ENCODE measurements at regions not wholly inside any gene's neighbourhood (a gene's known extent, or its start where the extent isn't known, plus 50 kb on each side); places are given as distances from the start of the nearest gene placed in this dataset.
A peak's percentile ranks its signal among the peaks of the same experiment; 100 is the strongest.

DNA sequence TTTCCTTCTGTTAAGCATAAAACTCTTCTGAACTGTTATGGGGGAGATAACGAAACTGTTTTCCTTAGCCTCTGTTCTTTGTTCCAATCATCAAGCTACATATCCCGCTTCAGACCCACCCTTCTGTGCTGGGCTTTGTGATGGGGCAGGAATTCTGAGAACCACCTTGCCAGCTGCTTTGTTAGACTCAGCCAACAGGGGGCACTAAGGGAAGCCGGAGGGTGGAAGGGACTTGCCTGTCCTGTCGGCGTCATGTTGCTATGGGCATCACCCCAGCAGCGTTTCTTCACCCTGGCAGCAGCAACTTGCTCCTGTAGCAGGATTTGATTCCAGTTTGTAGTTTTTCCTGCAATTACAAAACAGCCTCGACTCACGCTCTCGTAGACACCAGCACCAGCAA lies 169.1 kb downstream of the CAAP1 start:
- H3K27ac Mint-ChIP-seq, result no peak overlapping the region
- H3K36me3 Mint-ChIP-seq, result no peaks in the 10 kb centered on the region
- no peak for DNase-seq

DNA sequence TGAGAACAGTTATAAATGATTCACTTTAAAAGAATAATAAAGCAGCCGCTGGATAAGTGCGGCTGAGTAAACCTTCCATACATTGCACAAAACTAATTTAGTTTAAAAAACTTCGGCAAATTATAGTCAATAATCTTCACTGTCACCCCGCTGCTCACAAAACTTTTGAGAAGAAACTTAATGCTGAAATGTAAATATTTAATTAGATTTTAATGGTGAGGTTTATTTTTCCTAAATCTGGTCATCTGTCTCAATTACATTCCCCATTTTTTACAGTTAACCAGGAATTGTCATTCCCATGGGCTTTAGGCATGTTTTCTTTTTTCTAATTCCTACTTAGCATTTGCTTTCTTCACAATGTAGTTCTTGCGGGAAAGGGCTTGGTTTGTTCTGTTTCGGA lies 169.8 kb downstream of the CAAP1 start:
- no peaks in the 10 kb centered on the region for H3K36me3 Mint-ChIP-seq
- no peaks in the 10 kb centered on the region for H3K9me3 Mint-ChIP-seq
- peaks cover 0 to 16% (median 8%) of the 10 kb centered on the region in 3 donors for H3K27me3 Mint-ChIP-seq
- no peak overlapping the region for H3K4me3 Mint-ChIP-seq
- DNase-seq (no peak), ATAC-seq (ENCODE audit: low read depth in 2 of 2) (no peak)
- no peak overlapping the region for H3K27ac Mint-ChIP-seq
- no peaks in the 10 kb centered on the region for H3K4me1 Mint-ChIP-seq

More for the DNA sequence above, 169.1 kb downstream of the CAAP1 start:
- H3K4me3 Mint-ChIP-seq, result no peak overlapping the region
- no peak for ATAC-seq (ENCODE audit: low read depth in 2 of 2)
- H3K9me3 Mint-ChIP-seq, result no peaks in the 10 kb centered on the region
- peaks cover 0 to 16% (median 8%) of the 10 kb centered on the region in 3 donors for H3K27me3 Mint-ChIP-seq
- no peaks in the 10 kb centered on the region for H3K4me1 Mint-ChIP-seq

DNA sequence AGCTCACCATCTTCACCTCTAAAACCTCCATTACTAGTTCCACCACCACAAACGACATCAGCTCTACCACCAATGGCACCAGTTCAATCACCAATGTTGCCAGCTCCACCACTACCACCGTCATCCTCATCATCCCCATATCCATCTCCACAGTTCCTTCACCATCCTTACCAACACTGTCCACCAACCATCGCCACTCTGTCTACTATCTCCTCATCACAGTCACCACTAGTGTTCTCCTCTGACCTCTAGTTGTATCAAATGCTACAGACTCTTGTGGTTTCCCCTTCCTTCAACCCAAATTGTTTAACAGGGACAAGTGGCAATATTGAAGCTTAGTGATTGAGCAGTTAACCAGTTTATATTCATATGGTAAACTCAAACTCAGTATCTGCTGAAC lies 182.6 kb downstream of the CAAP1 start:
- Mint-ChIP-seq H3K4me1 (no peaks in the 10 kb centered on the region), H3K27me3 (no peaks in the 10 kb centered on the region), H3K4me3 (no peak overlapping the region), H3K27ac (peak overlapping the region in 1 of 6 donors; percentile 0), H3K9me3 (peaks cover 0 to 10% (median 5%) of the 10 kb centered on the region in 7 donors), H3K36me3 (peaks cover 0 to 6% of the 10 kb centered on the region in 2 donors)
- ATAC-seq (ENCODE audit: low read depth in 2 of 2) (no peak), DNase-seq (no peak)

DNA sequence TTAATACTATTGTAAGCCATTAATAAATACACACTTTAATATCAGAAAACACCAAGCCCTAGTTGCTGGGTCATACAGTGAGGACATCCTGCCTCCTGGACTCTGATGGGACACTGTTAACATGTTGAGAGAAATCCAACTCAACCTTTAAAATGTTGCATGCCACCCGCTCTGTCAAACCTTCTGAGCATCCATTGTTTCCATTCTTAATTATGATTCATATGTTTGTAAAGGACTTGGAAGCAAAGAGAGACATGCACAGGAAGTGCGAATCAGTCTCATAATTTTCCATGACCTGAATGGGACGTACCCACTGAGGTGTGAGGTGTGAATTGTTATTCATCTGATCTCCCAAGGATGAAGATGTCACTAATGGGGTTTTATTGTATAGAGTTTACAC lies 186.4 kb downstream of the CAAP1 start:
- Mint-ChIP-seq H3K4me1 (no peaks in the 10 kb centered on the region), H3K9me3 (peaks cover 0 to 13% (median 5%) of the 10 kb centered on the region in 7 donors), H3K27ac (no peak overlapping the region), H3K36me3 (peaks cover 0 to 6% of the 10 kb centered on the region in 2 donors), H3K27me3 (no peaks in the 10 kb centered on the region), H3K4me3 (no peak overlapping the region)
- ATAC-seq (ENCODE audit: low read depth in 2 of 2) (no peak), DNase-seq (no peak)

DNA sequence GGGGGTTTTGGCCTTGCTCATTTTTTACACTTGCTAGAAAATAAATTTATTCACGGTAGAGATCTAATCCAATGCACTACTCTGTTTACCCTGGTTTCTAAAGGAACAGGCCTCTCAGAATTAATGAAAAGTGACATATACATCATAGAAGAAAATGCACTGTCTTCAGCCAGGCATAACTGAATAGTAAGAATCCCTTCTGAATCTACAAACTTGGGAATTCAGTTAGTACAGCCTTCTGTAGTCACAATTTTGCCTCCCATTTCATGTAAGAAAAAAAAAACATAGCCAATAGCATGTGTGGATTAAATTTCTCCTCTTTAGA lies 197.3 kb downstream of the CAAP1 start:
- Mint-ChIP-seq H3K4me1 (no peaks in the 10 kb centered on the region), H3K27me3 (peaks cover 0 to 16% (median 2%) of the 10 kb centered on the region in 3 donors), H3K9me3 (peaks cover 8 to 44% (median 14%) of the 10 kb centered on the region in 7 donors), H3K27ac (no peak overlapping the region), H3K4me3 (no peak overlapping the region), H3K36me3 (no peaks in the 10 kb centered on the region)
- ATAC-seq (ENCODE audit: low read depth in 2 of 2) (no peak), DNase-seq (no peak)

DNA sequence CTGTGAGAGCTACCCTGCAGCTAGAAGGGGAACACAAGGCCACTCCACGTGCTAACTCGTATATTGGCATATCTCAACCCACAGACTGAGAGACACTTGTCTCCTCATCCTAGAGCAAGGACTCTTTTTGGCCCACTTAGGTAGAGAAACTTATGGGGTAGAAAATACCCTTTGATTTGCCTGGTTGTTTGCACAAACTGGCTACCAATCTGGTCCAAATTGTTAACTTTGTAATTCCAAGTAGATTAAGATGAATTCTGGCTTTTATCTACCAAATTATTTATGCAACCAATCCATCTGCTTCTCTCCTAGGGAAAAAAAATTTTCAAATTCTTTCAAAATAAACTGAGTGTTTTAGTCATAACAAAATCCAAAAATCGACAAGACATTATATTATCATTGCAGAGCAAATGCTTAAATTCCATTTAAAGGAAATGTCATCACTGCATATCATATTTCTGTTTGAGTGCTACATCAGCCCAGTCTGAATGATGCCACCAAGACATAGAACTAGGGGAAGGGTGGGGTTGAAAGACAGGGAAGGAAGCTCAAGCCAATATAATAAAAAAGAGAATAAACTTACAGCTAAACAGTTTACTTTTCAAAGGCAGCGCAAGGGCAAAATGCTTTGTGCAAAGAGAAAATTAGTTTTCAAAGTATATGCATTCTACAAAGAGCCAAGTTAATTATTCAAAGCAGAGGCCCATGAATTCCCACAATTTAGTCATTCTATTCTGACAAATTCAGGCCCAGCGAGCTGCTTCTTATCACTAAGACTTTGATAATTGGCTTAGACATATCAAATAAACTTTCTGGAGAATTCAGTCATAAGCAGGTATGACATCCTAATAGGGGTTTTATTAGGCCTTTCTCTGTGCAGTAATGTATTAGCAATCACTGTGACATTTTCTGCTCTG lies 198.0 kb downstream of the CAAP1 start:
- Mint-ChIP-seq H3K27me3 (peaks cover 0 to 16% (median 4%) of the 10 kb centered on the region in 3 donors), H3K4me3 (no peak overlapping the region), H3K9me3 (peaks cover 7 to 37% (median 14%) of the 10 kb centered on the region in 7 donors), H3K4me1 (no peaks in the 10 kb centered on the region), H3K27ac (no peak overlapping the region), H3K36me3 (no peaks in the 10 kb centered on the region)
- DNase-seq (no peak), ATAC-seq (ENCODE audit: low read depth in 2 of 2) (no peak)

DNA sequence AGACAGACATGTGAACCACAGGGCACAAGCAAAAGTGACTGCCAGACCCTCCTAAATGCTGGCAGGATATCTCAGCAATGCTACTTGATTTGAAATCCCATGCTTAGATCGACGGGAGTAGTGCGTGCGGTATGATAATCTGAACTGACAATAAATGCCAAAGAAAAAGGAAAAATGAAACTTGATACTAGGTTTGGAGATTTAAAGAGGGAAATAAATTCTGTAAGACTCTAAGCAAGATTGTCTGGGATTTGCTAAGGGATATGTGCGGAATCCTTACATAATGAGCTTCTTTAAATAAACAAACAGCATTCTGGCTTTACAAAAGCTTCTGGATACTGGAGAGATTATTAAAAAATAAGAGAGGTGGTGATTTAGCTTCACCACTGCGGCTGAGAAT lies 203.6 kb downstream of the CAAP1 start:
- peaks cover 4 to 29% (median 11%) of the 10 kb centered on the region in 3 donors for H3K27me3 Mint-ChIP-seq
- no peaks in the 10 kb centered on the region for H3K4me1 Mint-ChIP-seq
- H3K9me3 Mint-ChIP-seq, result peaks cover 0 to 4% (median 0%) of the 10 kb centered on the region in 7 donors
- DNase-seq (no peak), ATAC-seq (ENCODE audit: low read depth in 2 of 2) (no peak)
- H3K27ac Mint-ChIP-seq, result no peak overlapping the region
- no peaks in the 10 kb centered on the region for H3K36me3 Mint-ChIP-seq
- no peak overlapping the region for H3K4me3 Mint-ChIP-seq

DNA sequence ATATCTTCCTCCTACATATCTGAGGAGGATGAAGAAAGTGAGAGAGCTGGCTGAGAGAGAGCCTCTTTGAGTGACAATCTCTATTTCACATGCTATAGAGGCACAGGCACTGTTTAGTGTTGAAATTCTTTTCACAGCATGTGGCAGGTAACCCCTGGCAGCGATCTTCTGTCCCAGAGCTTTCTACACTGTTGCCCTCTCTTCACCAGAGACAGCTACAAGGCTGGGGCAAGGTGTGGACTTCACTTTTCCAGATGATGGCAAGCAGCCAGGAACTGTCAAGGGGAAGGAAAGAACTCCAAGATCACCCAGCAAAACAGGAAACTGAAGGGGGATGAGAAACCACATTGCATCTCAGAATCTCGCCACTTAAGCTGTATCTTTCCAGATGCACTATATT lies 205.2 kb downstream of the CAAP1 start:
- Mint-ChIP-seq H3K27me3 (peaks cover 4 to 29% (median 11%) of the 10 kb centered on the region in 3 donors), H3K27ac (no peak overlapping the region), H3K4me1 (no peaks in the 10 kb centered on the region), H3K9me3 (peaks cover 0 to 4% (median 0%) of the 10 kb centered on the region in 7 donors), H3K4me3 (no peak overlapping the region), H3K36me3 (no peaks in the 10 kb centered on the region)
- DNase-seq, result no peak
- ATAC-seq (ENCODE audit: low read depth in 2 of 2), result no peak

DNA sequence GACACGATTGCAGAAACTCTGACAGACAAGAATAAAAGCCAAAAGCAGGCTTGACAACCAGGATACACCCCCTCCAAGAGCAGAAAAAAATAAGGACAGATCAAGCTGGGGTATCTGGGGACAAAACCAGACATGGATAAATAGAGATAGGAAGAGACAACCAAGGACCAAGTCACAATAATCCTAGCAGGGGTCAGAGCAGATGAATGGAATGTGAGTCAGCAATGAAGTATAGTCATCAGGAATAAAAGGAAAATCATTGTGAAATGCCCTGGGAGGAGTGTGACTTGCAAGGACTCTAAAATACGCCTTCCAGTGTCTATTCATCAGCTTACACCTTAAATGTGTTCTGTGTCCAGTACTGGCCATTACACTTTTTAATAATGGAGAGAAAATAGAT lies 206.8 kb downstream of the CAAP1 start:
- Mint-ChIP-seq H3K27ac (no peak overlapping the region), H3K9me3 (no peaks in the 10 kb centered on the region), H3K4me1 (no peaks in the 10 kb centered on the region), H3K36me3 (no peaks in the 10 kb centered on the region), H3K4me3 (no peak overlapping the region), H3K27me3 (peaks cover 4 to 21% (median 11%) of the 10 kb centered on the region in 3 donors)
- DNase-seq, result no peak
- no peak for ATAC-seq (ENCODE audit: low read depth in 2 of 2)

DNA sequence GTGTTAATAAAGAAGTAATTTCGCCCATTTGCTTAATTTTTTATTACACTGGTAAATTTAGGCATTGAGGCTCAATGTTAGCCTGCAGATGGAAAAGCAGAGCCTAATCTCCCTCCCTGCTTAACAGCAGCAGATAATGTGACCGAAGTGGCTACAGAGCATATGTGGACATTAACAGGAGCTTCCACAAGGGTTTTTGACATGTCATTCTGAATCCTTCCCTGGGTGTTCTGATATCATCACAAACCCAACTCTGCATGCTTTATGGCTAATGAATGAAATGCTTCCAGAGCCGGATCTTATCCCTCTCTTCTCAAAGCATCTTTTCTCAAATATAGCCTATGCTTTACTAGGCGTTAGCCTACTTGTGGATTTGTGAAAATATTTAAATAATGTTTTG lies 208.6 kb downstream of the CAAP1 start:
- Mint-ChIP-seq H3K36me3 (no peaks in the 10 kb centered on the region), H3K27ac (no peak overlapping the region), H3K9me3 (no peaks in the 10 kb centered on the region), H3K27me3 (peaks cover 0 to 17% (median 9%) of the 10 kb centered on the region in 3 donors), H3K4me3 (no peak overlapping the region), H3K4me1 (no peaks in the 10 kb centered on the region)
- no peak for ATAC-seq (ENCODE audit: low read depth in 2 of 2)
- DNase-seq, result no peak

DNA sequence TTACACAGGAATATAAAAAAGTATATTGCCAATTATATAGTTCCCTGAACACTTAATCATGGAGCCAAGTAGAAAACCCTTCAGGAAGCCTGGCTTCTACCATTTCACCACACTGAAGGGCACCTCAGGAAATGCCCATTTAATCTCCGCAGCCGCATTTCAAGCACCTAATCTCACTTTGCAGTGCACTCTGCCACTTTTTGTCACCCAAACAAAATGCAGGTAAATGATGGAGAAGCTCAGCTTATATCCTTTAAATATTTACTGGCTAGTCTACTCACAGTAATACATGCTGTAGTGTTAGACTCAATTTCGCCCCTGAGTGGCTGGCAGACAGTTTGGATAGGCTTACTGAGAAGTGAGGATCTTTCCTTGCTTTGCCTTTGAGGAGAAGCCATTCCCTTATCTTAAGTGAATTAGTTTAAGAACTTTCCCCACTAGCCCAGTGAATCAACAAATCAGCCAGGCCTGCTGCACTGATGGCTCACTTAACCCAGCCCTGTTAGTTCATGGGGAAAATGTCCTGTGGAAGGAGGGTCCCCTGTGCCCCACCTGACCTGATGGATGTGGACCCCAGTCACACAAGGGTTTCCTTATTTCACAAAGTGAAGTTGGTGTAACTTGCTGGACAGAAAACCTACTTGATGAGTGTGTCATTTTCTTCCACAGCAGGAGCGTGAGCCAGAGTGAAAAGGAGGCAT lies 209.7 kb downstream of the CAAP1 start:
- no peaks in the 10 kb centered on the region for H3K4me1 Mint-ChIP-seq
- H3K27me3 Mint-ChIP-seq, result peaks cover 0 to 12% (median 6%) of the 10 kb centered on the region in 3 donors
- H3K36me3 Mint-ChIP-seq, result no peaks in the 10 kb centered on the region
- ATAC-seq (ENCODE audit: low read depth in 2 of 2) (no peak), DNase-seq (no peak)
- no peaks in the 10 kb centered on the region for H3K9me3 Mint-ChIP-seq
- no peak overlapping the region for H3K27ac Mint-ChIP-seq
- no peak overlapping the region for H3K4me3 Mint-ChIP-seq

DNA sequence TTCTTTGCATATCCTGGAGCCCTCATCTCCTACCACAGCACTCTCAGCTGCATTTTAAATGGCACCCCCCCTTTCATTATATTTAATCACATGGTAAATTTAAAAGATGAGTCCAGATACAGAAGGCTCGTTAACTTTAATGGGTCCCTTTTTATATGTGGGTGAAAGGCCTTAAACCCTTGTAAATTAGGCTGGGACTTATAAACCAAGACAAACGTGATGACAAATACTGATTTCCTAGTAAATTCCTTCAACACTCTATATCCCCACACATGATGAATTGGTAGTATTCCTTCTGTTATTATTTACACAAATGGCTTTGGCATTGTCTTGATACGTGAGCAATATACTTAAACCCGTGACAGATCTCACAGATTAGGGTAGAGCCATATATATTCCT lies 210.6 kb downstream of the CAAP1 start:
- H3K27ac Mint-ChIP-seq, result no peak overlapping the region
- no peaks in the 10 kb centered on the region for H3K9me3 Mint-ChIP-seq
- no peaks in the 10 kb centered on the region for H3K36me3 Mint-ChIP-seq
- no peaks in the 10 kb centered on the region for H3K4me1 Mint-ChIP-seq
- no peak for ATAC-seq (ENCODE audit: low read depth in 2 of 2)
- peaks cover 0 to 12% (median 6%) of the 10 kb centered on the region in 3 donors for H3K27me3 Mint-ChIP-seq
- H3K4me3 Mint-ChIP-seq, result no peak overlapping the region
- no peak for DNase-seq

DNA sequence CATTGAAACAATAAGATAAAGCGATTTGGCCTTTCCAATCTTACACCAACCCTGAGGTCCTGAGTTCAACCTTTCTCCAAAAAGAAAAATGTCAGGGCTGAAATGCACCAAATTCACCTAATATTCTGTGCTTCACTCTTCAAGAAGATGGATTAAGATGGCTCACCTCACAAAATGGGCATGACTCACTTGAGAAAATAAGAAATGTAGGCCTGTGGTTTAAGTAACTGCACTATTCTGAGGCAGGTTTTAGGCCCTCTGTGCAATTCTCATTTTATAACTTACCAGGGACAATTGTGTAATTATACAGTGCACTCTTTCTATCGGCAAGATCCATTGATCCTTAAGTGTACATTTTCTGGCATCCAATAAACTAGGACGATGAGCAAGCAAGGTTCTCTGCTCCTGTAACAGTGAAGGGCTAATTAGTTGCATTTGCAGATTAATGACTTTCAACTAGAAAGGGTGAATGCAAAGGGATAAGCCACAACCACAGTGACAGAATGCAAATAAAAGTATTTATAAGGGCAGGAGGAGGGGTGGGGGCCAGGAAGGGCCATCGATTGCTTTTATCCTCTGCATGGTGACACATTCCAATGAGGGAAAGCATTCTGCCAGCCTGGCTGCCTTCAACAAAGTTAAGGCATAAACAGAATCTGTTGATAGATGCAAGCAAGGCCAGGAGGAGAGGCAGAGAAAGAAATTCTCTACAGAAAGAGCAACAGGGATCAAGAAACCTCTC lies 214.5 kb downstream of the CAAP1 start:
- H3K27ac Mint-ChIP-seq, result no peak overlapping the region
- ATAC-seq (ENCODE audit: low read depth in 2 of 2) (no peak), DNase-seq (no peak)
- H3K9me3 Mint-ChIP-seq, result no peaks in the 10 kb centered on the region
- H3K4me3 Mint-ChIP-seq, result no peak overlapping the region
- no peaks in the 10 kb centered on the region for H3K4me1 Mint-ChIP-seq
- H3K36me3 Mint-ChIP-seq, result no peaks in the 10 kb centered on the region
- H3K27me3 Mint-ChIP-seq, result no peaks in the 10 kb centered on the region
